Testis (tissue), 2 donors: ENCODE measurements at regions not wholly inside any gene's neighbourhood (a gene's known extent, or its start where the extent isn't known, plus 50 kb on each side); places are given as distances from the start of the nearest gene placed in this dataset.

Experiments used
- DNase-seq: peaks from one replicate; pipeline ENCODE4 v3.0.0-alpha.2; 2019
- H3K27ac ChIP-seq, 2 donors: fragments of 200-600 bp; sonication (generic); one replicate each; pipeline ENCODE4 v1.5.1; 2019
- H3K27me3 ChIP-seq: fragments of 200-600 bp; sonication (generic); one replicate; pipeline ENCODE4 v1.5.1; 2019
- H3K36me3 ChIP-seq: fragments of 200-600 bp; sonication (generic); one replicate; pipeline ENCODE4 v1.5.1; 2017; ENCODE audit warnings: low read depth; ENCODE audit errors: missing control alignments
- H3K4me1 ChIP-seq: fragments of 200-600 bp; sonication (generic); one replicate; pipeline ENCODE4 v1.5.1; 2019
- H3K4me3 ChIP-seq, 2 donors: fragments of 200-600 bp; sonication (generic); one replicate each; pipeline ENCODE4 v1.5.1; 2017 to 2019
- H3K9me3 ChIP-seq: fragments of 200-600 bp; sonication (generic); one replicate; pipeline ENCODE4 v1.5.1; 2017
- POLR2A ChIP-seq: fragments of 450-650 bp; IDR thresholded peaks from one replicate; pipeline ENCODE4 v1.6.1; 2017; ENCODE audit warnings: antibody characterized with exemption, mild to moderate bottlenecking, moderate library complexity
- WGBS, 2 donors: methylation state at CpG; one replicate each; pipeline ENCODE4 v1.1.5; 2018; 5-methylcytosine and 5-hydroxymethylcytosine counted together
- intact Hi-C: fragments of 100-400 bp; cut with DNase I; formaldehyde crosslinking; loops from one replicate; pipeline ENCODE4 v1.15.1; 2023; ENCODE audit warnings: low total_unique reads
- TF ChIP-seq, protein P1 (sequence below), 3 experiments: fragments of 450-650 bp in 2 of 3; fragments of 200-600 bp in 1 of 3; sonication (generic) in 1 of 3; IDR thresholded peaks; one replicate each; pipeline ENCODE4 v1.5.1; 2016 to 2019; ENCODE audit warnings: antibody characterized with exemption in 3 of 3, mild to moderate bottlenecking in 2 of 3, moderate library complexity in 1 of 3

DNA sequence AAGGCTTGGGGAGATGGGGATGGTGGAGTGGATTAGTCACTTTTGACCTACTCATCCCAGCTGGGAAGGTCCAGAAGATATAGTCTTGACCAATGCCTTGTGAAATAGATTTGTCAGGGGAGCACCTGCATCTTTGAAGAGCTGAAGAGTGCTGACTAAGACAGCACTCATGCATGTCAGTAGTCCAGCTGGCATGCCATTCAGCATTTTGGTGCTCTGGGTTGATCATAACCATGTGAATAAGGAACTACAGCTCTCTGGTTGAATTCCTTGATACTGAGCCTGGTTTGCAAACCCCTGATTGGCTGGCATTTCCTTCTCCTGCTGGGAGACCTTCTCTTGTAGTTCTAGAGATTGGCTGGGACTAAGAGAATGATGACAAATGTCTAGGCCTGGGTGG, 106.8 kb upstream of the ALX4 start:
- no peak overlapping the region for H3K4me3 ChIP-seq
- H3K36me3 ChIP-seq = no peaks in the 10 kb centered on the region
- no peaks in the 10 kb centered on the region for H3K4me1 ChIP-seq
- H3K27ac ChIP-seq = no peak overlapping the region
- intact Hi-C loops = no loop called here
- no peaks in the 10 kb centered on the region for H3K27me3 ChIP-seq
- no peaks in the 10 kb centered on the region for H3K9me3 ChIP-seq
- no peak for DNase-seq
- TF ChIP-seq POLR2A = no peak
- TF ChIP-seq, protein P1, sequence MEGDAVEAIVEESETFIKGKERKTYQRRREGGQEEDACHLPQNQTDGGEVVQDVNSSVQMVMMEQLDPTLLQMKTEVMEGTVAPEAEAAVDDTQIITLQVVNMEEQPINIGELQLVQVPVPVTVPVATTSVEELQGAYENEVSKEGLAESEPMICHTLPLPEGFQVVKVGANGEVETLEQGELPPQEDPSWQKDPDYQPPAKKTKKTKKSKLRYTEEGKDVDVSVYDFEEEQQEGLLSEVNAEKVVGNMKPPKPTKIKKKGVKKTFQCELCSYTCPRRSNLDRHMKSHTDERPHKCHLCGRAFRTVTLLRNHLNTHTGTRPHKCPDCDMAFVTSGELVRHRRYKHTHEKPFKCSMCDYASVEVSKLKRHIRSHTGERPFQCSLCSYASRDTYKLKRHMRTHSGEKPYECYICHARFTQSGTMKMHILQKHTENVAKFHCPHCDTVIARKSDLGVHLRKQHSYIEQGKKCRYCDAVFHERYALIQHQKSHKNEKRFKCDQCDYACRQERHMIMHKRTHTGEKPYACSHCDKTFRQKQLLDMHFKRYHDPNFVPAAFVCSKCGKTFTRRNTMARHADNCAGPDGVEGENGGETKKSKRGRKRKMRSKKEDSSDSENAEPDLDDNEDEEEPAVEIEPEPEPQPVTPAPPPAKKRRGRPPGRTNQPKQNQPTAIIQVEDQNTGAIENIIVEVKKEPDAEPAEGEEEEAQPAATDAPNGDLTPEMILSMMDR (IDR thresholded peaks at IDR 0.05) = no peak

DNA sequence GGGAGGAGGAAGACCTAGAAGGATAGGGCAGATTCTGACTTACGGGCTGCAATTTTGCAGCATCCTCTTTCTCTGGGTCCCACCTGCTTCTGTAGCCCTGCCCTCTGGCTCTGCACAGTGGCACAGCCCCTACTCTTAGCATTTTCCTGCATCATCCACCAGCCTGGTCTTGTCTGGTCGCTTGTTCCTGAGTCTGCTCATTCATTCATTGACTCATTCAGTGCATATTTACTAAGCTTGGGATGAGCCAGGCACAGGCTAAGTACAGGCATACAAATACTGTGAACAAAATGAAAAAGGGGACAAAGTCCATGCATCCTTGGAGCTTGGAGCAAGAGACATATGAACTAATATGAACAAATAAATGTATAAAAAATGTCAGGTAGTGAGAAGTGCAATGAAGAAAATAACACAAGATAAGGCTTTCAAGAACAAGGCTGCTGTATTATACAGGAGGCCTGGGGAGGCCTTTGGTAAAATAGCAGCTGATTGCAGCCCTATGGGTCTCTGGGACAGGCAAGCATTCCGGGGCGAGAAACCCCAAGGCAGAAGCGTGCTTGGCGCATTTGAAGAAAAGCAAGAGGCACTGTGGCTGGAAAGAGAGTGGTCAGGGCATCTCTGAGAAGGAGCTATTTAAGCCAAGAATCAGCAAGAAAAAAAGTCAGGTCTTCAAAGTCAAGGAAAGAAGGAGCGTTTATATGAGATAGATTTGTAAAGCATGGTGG, 108.0 kb upstream of the ALX4 start:
- Histone ChIP-seq H3K4me1 (no peaks in the 10 kb centered on the region), H3K4me3 (no peak overlapping the region), H3K9me3 (no peaks in the 10 kb centered on the region), H3K27me3 (no peaks in the 10 kb centered on the region), H3K36me3 (no peaks in the 10 kb centered on the region), H3K27ac (no peak overlapping the region)
- WGBS, 2 donors = 88 to 93% methylated on average over 7 of the region's 7 CpGs
- intact Hi-C loops = no loop called here
- no peak for DNase-seq
- TF ChIP-seq, protein P1 (IDR thresholded peaks at IDR 0.05) = no peak
- no peak for TF ChIP-seq POLR2A

DNA sequence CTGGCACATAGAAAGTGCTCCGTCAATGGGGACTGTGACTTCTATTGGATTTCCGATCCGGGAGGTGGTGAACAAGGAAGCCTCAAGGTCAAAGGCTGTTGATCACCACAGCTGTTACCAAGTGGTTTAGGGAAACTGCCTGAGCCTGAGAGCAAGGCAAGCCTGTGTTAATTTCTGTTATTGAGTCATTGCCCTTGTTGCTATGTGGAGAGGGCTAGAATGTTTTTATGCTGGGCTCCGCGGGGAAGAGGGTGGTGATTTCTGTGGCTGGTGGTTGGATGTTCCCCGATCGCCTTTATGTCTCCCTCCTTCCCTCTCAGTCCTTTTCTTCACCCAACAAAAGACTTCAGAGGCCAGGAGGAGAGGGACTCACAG, 108.5 kb upstream of the ALX4 start:
- Histone ChIP-seq H3K27ac (no peak overlapping the region), H3K36me3 (no peaks in the 10 kb centered on the region), H3K4me3 (no peak overlapping the region), H3K9me3 (no peaks in the 10 kb centered on the region), H3K4me1 (no peaks in the 10 kb centered on the region), H3K27me3 (no peaks in the 10 kb centered on the region)
- TF ChIP-seq, protein P1 (IDR thresholded peaks at IDR 0.05) = no peak
- TF ChIP-seq POLR2A = no peak
- 72 to 74% methylated on average over 7 of the region's 7 CpGs for WGBS, 2 donors
- DNase-seq = no peak
- intact Hi-C loops = no loop called here

DNA sequence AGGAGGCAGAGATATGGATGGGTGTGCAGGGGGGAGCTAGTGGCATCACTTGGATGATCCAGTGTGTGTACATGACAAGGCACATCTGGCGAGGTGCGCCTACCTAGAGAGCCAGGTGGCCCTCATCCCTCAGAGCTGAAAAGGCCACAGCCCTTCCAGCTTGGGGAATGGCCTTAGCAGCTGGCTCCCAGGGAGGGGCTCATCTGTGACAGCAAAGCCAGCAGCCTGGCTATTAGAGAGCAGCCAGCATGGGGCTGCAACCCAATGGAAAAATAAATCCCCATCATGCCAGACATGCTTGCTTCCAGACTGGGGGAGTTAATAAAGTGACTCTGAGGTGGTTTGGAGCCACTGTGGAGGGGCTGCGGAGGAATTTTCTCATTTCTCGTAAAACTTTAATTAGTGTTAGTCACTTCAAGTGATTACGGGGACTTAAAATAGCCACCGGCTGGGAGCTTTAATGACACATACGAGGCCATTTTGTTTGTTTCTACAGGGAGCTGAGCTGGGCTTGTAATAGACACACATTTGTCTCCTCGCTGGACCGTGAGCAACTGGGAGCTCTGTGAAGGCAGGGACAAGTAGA, 111.2 kb upstream of the ALX4 start:
- H3K9me3 ChIP-seq = no peaks in the 10 kb centered on the region
- DNase-seq = no peak
- no peak overlapping the region for H3K27ac ChIP-seq
- intact Hi-C loops = no loop called here
- no peaks in the 10 kb centered on the region for H3K27me3 ChIP-seq
- H3K36me3 ChIP-seq = no peaks in the 10 kb centered on the region
- no peaks in the 10 kb centered on the region for H3K4me1 ChIP-seq
- WGBS, 2 donors = 80 to 85% methylated on average over 8 to 9 of the region's 9 CpGs
- no peak for TF ChIP-seq POLR2A
- TF ChIP-seq, protein P1 (IDR thresholded peaks at IDR 0.05) = no peak
- no peak overlapping the region for H3K4me3 ChIP-seq

DNA sequence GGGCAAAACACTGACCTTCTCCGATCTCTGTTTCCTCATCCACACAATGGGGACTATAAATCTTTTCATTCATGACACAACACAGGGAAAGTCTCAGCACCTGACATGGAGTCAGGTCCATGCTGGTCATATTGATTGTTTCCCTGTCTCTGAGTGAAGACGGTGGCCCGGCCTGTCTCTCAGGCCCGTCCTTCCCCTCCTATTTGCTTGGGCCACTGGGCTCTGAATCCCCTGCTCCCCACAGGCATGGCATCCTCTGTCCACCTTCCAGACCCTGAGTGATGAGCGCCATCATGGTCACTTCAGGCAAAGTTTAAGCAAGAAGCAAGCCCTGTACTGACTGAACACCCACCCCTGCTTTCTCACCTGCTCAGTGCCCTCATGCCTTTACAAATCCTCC, 113.3 kb upstream of the ALX4 start:
- H3K4me3 ChIP-seq = no peak overlapping the region
- H3K9me3 ChIP-seq = no peaks in the 10 kb centered on the region
- no peak for DNase-seq
- no peaks in the 10 kb centered on the region for H3K4me1 ChIP-seq
- H3K27me3 ChIP-seq = no peaks in the 10 kb centered on the region
- intact Hi-C loops = no loop called here
- no peaks in the 10 kb centered on the region for H3K36me3 ChIP-seq
- no peak overlapping the region for H3K27ac ChIP-seq
- TF ChIP-seq POLR2A = no peak
- TF ChIP-seq, protein P1 (IDR thresholded peaks at IDR 0.05) = no peak
- 94 to 96% methylated on average over 5 of the region's 5 CpGs for WGBS, 2 donors
